Nephron progenitor cell (in vitro differentiated cells): ENCODE measurements at regions not wholly inside any gene's neighbourhood (a gene's known extent, or its start where the extent isn't known, plus 50 kb on each side); places are given as distances from the start of the nearest gene placed in this dataset.

Experiments
- DNase-seq: peaks from one replicate; pipeline ENCODE4 v3.0.0; 2021
- H3K27ac Mint-ChIP-seq: 2 replicates; pipeline ENCODE4 v1.8.0; 2021; ENCODE audit warnings: mild to moderate bottlenecking, moderate library complexity, mixed read lengths
- H3K27me3 Mint-ChIP-seq: 2 replicates; pipeline ENCODE4 v1.8.0; 2021; ENCODE audit warnings: mild to moderate bottlenecking, low read depth, mixed read lengths; ENCODE audit not compliant: poor library complexity
- H3K36me3 Mint-ChIP-seq: 2 replicates; pipeline ENCODE4 v1.8.0; 2021; ENCODE audit warnings: low read depth, mixed read lengths
- H3K4me1 Mint-ChIP-seq: 2 replicates; pipeline ENCODE4 v1.8.0; 2021; ENCODE audit warnings: mixed read lengths
- H3K4me3 Mint-ChIP-seq: 2 replicates; pipeline ENCODE4 v1.8.0; 2021; ENCODE audit warnings: mild to moderate bottlenecking, moderate library complexity, mixed read lengths
- H3K9me3 Mint-ChIP-seq: 2 replicates; pipeline ENCODE4 v1.8.0; 2021; ENCODE audit warnings: mild to moderate bottlenecking, moderate library complexity, mixed read lengths
- TF ChIP-seq, protein P1 (sequence below): fragments of 200-600 bp; sonication (generic); IDR thresholded peaks from 2 replicates; pipeline ENCODE4 v1.5.0; 2021; ENCODE audit warnings: antibody characterized with exemption

GRCh38 chr12:127414186-127414585 lies 852.8 kb upstream of the TMEM132C start:
- H3K36me3 Mint-ChIP-seq = no peaks in the 10 kb centered on the region
- DNase-seq = no peak
- no peak overlapping the region for H3K27ac Mint-ChIP-seq
- no peaks in the 10 kb centered on the region for H3K4me1 Mint-ChIP-seq
- peaks cover 4% of the 10 kb centered on the region for H3K9me3 Mint-ChIP-seq
- no peak overlapping the region for H3K4me3 Mint-ChIP-seq
- peaks cover 16% of the 10 kb centered on the region for H3K27me3 Mint-ChIP-seq
- TF ChIP-seq, protein P1, sequence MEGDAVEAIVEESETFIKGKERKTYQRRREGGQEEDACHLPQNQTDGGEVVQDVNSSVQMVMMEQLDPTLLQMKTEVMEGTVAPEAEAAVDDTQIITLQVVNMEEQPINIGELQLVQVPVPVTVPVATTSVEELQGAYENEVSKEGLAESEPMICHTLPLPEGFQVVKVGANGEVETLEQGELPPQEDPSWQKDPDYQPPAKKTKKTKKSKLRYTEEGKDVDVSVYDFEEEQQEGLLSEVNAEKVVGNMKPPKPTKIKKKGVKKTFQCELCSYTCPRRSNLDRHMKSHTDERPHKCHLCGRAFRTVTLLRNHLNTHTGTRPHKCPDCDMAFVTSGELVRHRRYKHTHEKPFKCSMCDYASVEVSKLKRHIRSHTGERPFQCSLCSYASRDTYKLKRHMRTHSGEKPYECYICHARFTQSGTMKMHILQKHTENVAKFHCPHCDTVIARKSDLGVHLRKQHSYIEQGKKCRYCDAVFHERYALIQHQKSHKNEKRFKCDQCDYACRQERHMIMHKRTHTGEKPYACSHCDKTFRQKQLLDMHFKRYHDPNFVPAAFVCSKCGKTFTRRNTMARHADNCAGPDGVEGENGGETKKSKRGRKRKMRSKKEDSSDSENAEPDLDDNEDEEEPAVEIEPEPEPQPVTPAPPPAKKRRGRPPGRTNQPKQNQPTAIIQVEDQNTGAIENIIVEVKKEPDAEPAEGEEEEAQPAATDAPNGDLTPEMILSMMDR = no peak

GRCh38 chr12:127414636-127415035 lies 852.3 kb upstream of the TMEM132C start:
- no peaks in the 10 kb centered on the region for H3K4me1 Mint-ChIP-seq
- no peak overlapping the region for H3K4me3 Mint-ChIP-seq
- H3K36me3 Mint-ChIP-seq = no peaks in the 10 kb centered on the region
- DNase-seq = no peak
- peaks cover 16% of the 10 kb centered on the region for H3K27me3 Mint-ChIP-seq
- H3K9me3 Mint-ChIP-seq = peaks cover 4% of the 10 kb centered on the region
- TF ChIP-seq, protein P1 = no peak
- no peak overlapping the region for H3K27ac Mint-ChIP-seq

GRCh38 chr12:127416796-127417195 lies 850.2 kb upstream of the TMEM132C start:
- no peaks in the 10 kb centered on the region for H3K4me1 Mint-ChIP-seq

DNA sequence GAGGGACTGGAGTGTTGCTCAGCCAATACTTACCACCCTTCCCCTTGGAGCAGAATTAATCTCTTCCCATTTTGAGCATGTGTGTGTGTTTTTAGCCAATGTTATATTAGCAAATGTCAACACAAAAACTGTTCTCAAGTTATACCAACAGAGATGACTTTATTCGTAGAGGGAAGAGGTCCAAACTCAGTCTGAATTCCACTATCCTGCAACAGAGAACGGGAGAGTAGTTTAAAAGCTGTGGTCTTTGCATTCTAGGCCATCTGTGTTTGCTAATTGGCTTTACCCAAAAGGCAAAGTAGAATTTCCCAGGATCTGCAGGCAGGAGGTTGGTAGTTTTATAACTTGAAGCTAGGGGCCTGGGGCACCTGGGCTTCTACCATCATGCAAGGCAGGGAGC lies 847.9 kb upstream of the TMEM132C start:
- Mint-ChIP-seq H3K27ac (no peak overlapping the region), H3K36me3 (no peaks in the 10 kb centered on the region), H3K9me3 (peaks cover 4% of the 10 kb centered on the region), H3K4me3 (no peak overlapping the region), H3K27me3 (peaks cover 13% of the 10 kb centered on the region), H3K4me1 (no peaks in the 10 kb centered on the region)
- TF ChIP-seq, protein P1 = no peak
- no peak for DNase-seq

More at GRCh38 chr12:127416796-127417195, 850.2 kb upstream of the TMEM132C start:
- no peak for DNase-seq
- TF ChIP-seq, protein P1 = no peak
- H3K4me3 Mint-ChIP-seq = no peak overlapping the region
- H3K27me3 Mint-ChIP-seq = peaks cover 16% of the 10 kb centered on the region
- no peaks in the 10 kb centered on the region for H3K36me3 Mint-ChIP-seq
- peaks cover 4% of the 10 kb centered on the region for H3K9me3 Mint-ChIP-seq
- H3K27ac Mint-ChIP-seq = no peak overlapping the region

DNA sequence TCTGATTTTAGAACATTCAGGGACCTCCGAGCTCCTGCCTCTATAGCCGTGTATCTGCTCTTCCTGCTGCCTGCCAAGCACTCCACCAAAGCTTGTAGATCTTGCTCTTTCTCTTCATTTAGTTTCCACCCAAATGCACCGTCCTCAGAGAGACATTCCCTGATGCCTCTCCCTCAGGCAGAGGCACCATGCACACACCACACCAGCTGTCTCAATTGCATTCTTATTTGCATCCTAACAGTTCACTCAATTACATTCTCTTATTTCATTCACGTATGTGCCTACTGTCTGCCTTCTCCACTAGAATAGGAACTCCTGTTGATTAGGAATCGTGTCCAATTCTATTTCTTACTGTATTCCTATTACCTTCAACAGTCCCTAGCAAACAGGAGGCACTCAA lies 845.4 kb upstream of the TMEM132C start:
- H3K4me1 Mint-ChIP-seq = no peaks in the 10 kb centered on the region
- TF ChIP-seq, protein P1 = no peak
- H3K27ac Mint-ChIP-seq = no peak overlapping the region
- H3K27me3 Mint-ChIP-seq = peaks cover 20% of the 10 kb centered on the region
- no peak for DNase-seq
- H3K4me3 Mint-ChIP-seq = no peak overlapping the region
- no peaks in the 10 kb centered on the region for H3K36me3 Mint-ChIP-seq
- H3K9me3 Mint-ChIP-seq = peaks cover 4% of the 10 kb centered on the region

DNA sequence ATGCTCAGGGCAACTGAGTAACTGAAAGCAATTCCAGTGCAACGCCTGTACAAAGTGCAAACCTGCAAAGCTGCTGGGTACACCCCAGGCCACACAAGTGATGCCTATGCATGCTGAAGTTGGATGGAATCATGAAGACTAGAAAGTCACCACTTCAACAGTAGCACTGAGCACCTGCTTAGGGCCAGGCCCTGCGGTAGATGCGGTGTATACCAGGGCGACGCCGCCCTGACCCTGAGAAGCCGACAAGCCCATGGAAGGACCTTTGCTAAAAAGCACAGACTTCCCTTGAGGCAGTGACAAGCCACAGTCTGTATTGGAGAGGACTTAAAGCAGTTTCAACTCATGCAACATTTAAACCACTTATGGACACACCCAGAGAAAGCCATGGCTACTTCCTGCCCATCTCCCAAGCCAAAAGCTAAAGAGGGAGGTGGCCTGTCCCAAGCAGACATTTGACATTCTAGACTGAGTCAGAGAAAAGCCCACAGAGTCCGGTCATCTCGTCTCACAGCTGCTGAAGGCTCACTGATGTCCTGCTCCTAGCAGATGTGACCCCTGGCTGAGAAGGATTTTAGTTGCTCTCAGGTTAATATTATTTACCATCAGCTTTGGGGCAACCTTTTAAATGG lies 843.9 kb upstream of the TMEM132C start:
- DNase-seq = no peak
- Mint-ChIP-seq H3K4me1 (no peaks in the 10 kb centered on the region), H3K27ac (no peak overlapping the region), H3K9me3 (peaks cover 4% of the 10 kb centered on the region), H3K4me3 (no peak overlapping the region), H3K27me3 (peaks cover 13% of the 10 kb centered on the region), H3K36me3 (no peaks in the 10 kb centered on the region)
- TF ChIP-seq, protein P1 = no peak
